KG1 (cell line): ENCODE measurements at regions not wholly inside any gene's neighbourhood (a gene's known extent, or its start where the extent isn't known, plus 50 kb on each side); places are given as distances from the start of the nearest gene placed in this dataset.
"Not testable (repeated sequence)": the region's sequence is repeated elsewhere in the genome, so short reads cannot be mapped to it uniquely, and the experiment has no call there.

Source experiments
- DNase-seq: peaks from one replicate; lab custom pipeline; 2025; lab: John Stamatoyannopoulos, UW

- DNase-seq = no peak
Measured at GRCh38 chr5:29054694-29055093, 2016.3 kb upstream of the CDH9 start.

GRCh38 chr5:29054282-29054681 is 2015.9 kb upstream of the CDH9 start:
- no peak for DNase-seq

DNA sequence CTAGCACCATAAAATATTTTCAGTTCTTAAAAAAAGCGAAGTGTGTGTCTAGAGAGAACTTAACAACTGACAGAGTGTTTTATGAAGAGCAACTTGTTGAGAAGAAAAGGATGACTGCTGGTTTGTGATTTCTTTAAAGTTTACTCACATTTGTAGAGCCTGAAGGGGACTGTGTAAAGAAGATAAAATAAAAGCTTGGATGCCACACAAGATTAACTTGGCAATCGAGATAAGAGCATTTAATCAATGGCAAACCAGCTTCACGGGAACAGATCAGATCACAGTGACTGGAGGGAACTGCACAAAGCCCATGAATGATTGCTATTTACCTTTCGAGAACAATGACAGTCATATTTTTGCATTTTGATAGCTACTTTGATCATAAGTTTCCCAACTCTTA is 2013.1 kb upstream of the CDH9 start:
- no peak for DNase-seq

DNA sequence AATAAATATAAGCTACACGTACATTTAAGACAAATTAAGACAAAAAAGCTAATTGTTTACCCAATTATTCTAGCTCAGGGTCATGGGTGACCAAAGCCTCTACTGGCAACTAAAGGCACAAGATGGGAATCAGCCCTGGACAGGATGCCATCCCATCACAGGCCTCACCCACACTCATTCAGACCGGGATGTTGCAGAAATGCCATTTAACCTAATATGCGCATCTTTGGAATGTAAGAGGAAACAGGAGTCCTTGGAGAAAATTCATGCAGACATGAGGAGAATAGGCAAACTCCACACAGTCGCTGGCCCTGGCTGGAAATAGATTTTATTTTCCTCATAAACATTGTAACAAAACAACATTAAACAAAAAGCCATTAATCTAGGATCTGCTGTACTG is 2003.8 kb upstream of the CDH9 start:
- DNase-seq = no peak

GRCh38 chr5:29040404-29040803 is 2002.0 kb upstream of the CDH9 start:
- DNase-seq = no peak

DNA sequence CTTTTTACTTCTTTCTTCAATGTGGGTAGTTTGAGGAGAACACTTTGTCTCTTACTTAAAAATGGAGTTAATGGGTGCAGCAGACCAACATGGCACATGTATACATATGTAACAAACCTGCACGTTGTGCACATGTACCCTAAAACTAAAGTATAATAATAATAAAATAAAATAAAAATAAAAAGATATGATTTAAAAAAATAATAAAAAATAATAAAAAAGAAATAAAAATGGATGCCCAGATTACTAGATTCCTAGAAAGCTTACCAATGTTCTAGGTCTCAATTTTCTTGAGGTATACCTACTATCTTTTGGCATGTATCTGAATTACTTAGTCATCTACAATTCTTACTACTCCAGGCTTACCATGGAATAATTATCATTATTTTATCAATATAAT is 2001.6 kb upstream of the CDH9 start:
- no peak for DNase-seq

DNA sequence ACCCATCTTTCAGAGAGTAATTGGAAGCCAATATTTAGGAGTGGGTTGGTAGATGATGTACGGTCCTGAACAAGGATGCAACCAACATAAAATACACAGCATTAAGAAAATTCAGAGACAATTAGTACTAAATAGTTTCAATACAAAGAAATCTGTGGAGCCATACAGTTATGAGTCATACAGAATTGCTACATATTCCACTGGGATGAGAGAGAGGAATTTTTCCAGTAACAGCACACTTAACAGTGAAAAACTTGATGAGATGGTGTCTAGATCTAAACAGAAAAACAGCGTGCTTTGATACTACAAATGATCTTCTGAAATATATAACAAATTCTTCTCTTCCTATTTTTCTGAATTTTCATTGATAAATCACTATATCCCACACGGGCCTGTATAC is 1999.3 kb upstream of the CDH9 start:
- DNase-seq = no peak

DNA sequence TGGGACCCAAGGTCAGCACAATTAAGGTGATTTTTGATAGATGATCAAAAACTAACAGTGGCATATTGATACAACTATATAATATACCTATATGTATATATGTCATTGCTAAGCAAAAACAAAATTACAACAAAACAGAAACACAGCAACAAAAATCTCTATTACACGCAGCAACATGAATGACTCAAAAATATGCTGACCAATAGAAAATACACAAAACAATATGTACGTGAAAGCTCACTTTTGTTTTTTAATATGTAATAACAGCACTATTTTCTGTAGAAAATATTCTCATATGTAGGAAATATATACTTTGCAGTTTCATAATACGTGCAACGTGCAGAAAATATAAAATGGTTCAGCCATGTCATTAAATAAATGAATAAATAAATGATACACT is 1985.7 kb upstream of the CDH9 start:
- DNase-seq = no peak

DNA sequence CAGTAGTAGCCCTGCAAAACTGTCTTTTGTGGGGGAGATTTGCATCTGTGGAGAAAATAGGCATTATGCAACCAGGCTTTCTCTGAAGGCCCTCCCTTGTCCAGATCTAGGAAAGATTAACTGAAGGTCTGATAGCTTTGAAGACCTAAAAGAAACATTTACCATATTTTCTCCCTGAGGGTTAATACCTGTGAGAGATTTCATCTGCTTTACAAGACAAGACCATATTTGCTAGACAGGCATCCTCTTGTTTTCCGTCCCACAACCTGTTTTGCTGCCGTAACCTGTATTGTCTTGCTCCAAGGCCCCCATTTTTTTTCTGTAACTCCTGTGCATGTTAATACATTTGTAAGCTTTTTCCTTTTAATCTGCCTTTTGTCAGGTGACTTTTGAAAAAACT is 1985.2 kb upstream of the CDH9 start:
- DNase-seq = no peak

DNA sequence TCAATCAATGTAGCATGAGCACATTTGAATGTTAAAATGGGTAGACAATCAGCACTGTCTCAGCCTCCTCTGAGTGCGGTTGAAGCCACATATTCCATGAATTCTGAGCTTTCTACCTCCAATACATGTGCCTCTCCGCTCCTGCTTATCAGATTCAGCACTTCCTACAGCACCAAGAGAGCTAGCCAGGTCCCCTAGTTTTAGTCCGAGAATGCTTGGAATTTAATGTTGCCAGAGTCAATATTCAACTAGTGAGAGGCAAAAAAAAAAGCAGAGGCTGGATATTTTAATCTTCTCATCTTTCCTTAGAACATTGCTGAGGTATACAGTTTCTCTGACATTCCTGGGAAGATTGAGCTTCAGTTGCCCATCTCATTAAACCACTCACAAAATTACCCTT is 1979.1 kb upstream of the CDH9 start:
- DNase-seq = no peak

- DNase-seq = no peak
Measured at GRCh38 chr5:29016067-29016466, 1977.7 kb upstream of the CDH9 start.

- DNase-seq = no peak
Measured at GRCh38 chr5:29015523-29015922, 1977.1 kb upstream of the CDH9 start.

- DNase-seq = no peak
Measured at GRCh38 chr5:29005386-29005785, 1967.0 kb upstream of the CDH9 start.

DNA sequence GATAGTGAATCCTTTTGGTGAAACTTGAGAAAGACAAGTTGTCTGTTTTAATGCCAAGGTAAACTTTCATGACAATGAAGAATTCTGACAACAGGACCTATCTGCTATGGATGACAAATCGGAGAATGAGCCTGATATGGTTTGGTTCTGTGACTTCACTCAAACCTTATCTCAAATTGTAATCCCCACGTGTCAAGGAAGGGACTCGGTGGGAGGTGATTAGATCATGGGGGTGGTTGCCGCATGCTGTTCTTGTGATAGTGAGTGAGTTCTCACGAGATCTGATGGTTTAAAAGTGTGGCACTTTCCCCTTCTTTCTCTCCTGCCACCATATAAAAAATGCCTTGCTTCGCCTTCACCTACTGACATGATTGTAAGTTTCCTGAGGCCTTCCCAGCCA is 1964.1 kb upstream of the CDH9 start:
- no peak for DNase-seq

- no peak for DNase-seq
Measured at GRCh38 chr5:29001666-29002065, 1963.3 kb upstream of the CDH9 start.

DNA sequence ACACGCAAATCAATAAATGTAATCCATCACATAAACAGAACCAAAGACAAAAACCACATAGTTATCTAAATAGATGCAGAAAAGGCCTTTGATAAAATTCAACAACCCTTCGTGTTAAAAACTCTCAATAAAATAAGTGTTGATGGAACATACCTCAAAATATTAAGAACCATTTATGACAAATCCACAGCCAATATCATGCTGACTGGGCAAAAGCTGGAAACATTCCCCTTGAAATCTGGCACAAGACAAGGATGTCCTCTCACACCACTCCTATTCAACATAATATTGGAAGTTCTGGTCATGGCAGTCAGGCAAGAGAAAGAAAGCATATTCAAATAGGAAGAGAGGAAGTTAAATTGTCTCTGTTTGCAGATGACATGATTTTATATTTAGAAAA is 1946.3 kb upstream of the CDH9 start:
- no peak for DNase-seq

DNA sequence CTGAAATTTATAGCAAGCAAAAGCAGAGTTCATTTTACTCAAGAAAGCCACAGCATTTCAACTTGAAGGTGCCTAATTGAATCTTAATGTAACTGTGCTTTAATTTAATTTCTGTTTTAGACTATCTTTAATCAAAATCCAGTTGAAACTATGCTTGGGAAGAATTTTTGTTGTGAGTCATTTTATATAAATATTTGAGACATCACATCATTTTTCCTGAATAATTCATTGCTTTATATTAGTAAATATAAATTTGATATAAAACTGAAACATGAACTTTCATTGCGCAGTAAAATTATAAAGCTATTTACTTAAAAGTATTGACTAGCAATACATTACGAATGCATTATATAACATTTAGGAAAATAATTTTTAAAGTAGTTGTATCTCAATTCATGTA is 1937.1 kb upstream of the CDH9 start:
- no peak for DNase-seq

DNA sequence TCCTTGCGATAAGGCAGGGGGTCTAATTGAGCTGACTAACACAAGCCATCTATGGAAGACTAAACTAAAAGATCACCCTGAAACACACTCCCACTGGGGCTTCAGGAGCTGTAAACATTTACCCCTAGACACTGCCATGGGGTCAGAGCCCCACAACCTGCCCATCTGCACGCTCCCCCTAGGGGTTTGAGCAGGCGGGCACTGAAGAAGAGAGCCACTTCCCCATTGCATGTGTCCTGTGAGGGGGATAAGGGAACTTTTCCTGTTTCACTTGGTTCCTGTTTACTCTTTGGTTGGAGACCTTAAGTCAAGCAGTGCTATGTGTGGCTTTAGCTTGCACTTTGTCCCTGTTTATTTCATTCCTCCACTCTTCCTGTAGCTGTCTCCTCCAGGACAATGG is 1929.5 kb upstream of the CDH9 start:
- DNase-seq = no peak

- DNase-seq = no peak
Measured at GRCh38 chr5:28961816-28962215, 1923.4 kb upstream of the CDH9 start.

GRCh38 chr5:28958581-28958980 is 1920.2 kb upstream of the CDH9 start:
- DNase-seq = no peak

- DNase-seq = no peak
Measured at GRCh38 chr5:28957450-28957849, 1919.1 kb upstream of the CDH9 start.

GRCh38 chr5:28954074-28954473 is 1915.7 kb upstream of the CDH9 start:
- DNase-seq = no peak

- DNase-seq = no peak
Measured at GRCh38 chr5:28947865-28948264, 1909.5 kb upstream of the CDH9 start.

GRCh38 chr5:28945859-28946258 is 1907.5 kb upstream of the CDH9 start:
- no peak for DNase-seq

GRCh38 chr5:28929366-28929765 is 1891.0 kb upstream of the CDH9 start:
- DNase-seq = not testable (repeated sequence)
